GM18511 (cell line): ENCODE measurements at regions not wholly inside any gene's neighbourhood (a gene's known extent, or its start where the extent isn't known, plus 50 kb on each side); places are given as distances from the start of the nearest gene placed in this dataset.

Experiments
- ATAC-seq: cut with Tn5 transposase; IDR thresholded peaks from one replicate; pipeline ENCODE4 v1.9.1; 2021; ENCODE audit warnings: mild to moderate bottlenecking, moderate library complexity; ENCODE audit not compliant: unreplicated experiment

GRCh38 chr4:84441758-84442377 is 57.2 kb downstream of the NKX6-1 start:
- no peak for ATAC-seq

- ATAC-seq: no peak
These were observed 59.1 kb downstream of the NKX6-1 start for GRCh38 chr4:84439996-84440395.

- no peak for ATAC-seq
These were observed 62.3 kb downstream of the NKX6-1 start for GRCh38 chr4:84436812-84437211.

GRCh38 chr4:84434344-84434743 is 64.7 kb downstream of the NKX6-1 start:
- no peak for ATAC-seq

GRCh38 chr4:84433633-84434222 is 65.4 kb downstream of the NKX6-1 start:
- no peak for ATAC-seq

GRCh38 chr4:84432713-84433112 is 66.4 kb downstream of the NKX6-1 start:
- no peak for ATAC-seq

GRCh38 chr4:84420608-84421007 is 78.5 kb downstream of the NKX6-1 start:
- ATAC-seq: no peak

- no peak for ATAC-seq
These were observed 79.9 kb downstream of the NKX6-1 start for GRCh38 chr4:84419201-84419600.

GRCh38 chr4:84417997-84418709 is 80.9 kb downstream of the NKX6-1 start:
- no peak for ATAC-seq

GRCh38 chr4:84413976-84414375 is 85.1 kb downstream of the NKX6-1 start:
- no peak for ATAC-seq

- no peak for ATAC-seq
These were observed 85.6 kb downstream of the NKX6-1 start for GRCh38 chr4:84413480-84413879.

- no peak for ATAC-seq
These were observed 87.0 kb downstream of the NKX6-1 start for GRCh38 chr4:84412062-84412461.

- ATAC-seq: no peak
These were observed 91.3 kb downstream of the NKX6-1 start for GRCh38 chr4:84407554-84408407.

GRCh38 chr4:84403656-84404055 is 95.4 kb downstream of the NKX6-1 start:
- no peak for ATAC-seq

GRCh38 chr4:84401701-84402306 is 97.3 kb downstream of the NKX6-1 start:
- ATAC-seq: no peak

- ATAC-seq: no peak
These were observed 104.7 kb downstream of the NKX6-1 start for GRCh38 chr4:84394386-84394785.

GRCh38 chr4:84392951-84393590 is 106.0 kb downstream of the NKX6-1 start:
- ATAC-seq: no peak

GRCh38 chr4:84389406-84389805 is 109.7 kb downstream of the NKX6-1 start:
- no peak for ATAC-seq

GRCh38 chr4:84385203-84385602 is 113.9 kb downstream of the NKX6-1 start:
- no peak for ATAC-seq

GRCh38 chr4:84384801-84385200 is 114.3 kb downstream of the NKX6-1 start:
- no peak for ATAC-seq
